Psoas muscle (tissue), 7 donors: ENCODE measurements at regions not wholly inside any gene's neighbourhood (a gene's known extent, or its start where the extent isn't known, plus 50 kb on each side); places are given as distances from the start of the nearest gene placed in this dataset.
A peak's percentile ranks its signal among the peaks of the same experiment; 100 is the strongest.

ENCODE experiments used
- ATAC-seq, 4 donors: fragments of 200-7000 bp; cut with Tn5 transposase; one replicate each; pipeline ENCODE4 v1.9.1; 2020; ENCODE audit warnings: moderate library complexity in 3 of 4, mild to moderate bottlenecking in 2 of 4
- DNase-seq, 2 donors: peaks; one replicate each; pipeline ENCODE4 v3.0.0-alpha.2; 2020
- H3K27ac ChIP-seq: fragments of 200-600 bp; one replicate; pipeline ENCODE4 v1.8.0; 2022
- H3K27me3 ChIP-seq, 3 donors: fragments of 200-600 bp in 1 of 3; one replicate each; pipeline versions ENCODE4 v1.6.1 to v1.8.0; 2013 to 2022; ENCODE audit warnings: low read length in 2 of 3, mild to moderate bottlenecking in 2 of 3, moderate library complexity in 1 of 3; ENCODE audit not compliant: insufficient read depth in 3 of 3
- H3K36me3 ChIP-seq, 2 donors: fragments of 200-600 bp in 1 of 2; one replicate each; pipeline versions ENCODE4 v1.6.1 to v1.8.0; 2013 to 2022; ENCODE audit warnings: low read depth in 1 of 2, mild to moderate bottlenecking in 1 of 2, moderate library complexity in 1 of 2; ENCODE audit not compliant: insufficient read depth in 1 of 2
- H3K4me1 ChIP-seq: fragments of 200-600 bp; one replicate; pipeline ENCODE4 v1.8.0; 2022
- H3K4me3 ChIP-seq: fragments of 200-600 bp; one replicate; pipeline ENCODE4 v1.8.0; 2022; ENCODE audit warnings: mild to moderate bottlenecking
- H3K9me3 ChIP-seq: fragments of 200-600 bp; one replicate; pipeline ENCODE4 v1.8.0; 2022
- CTCF ChIP-seq: fragments of 200-600 bp; IDR thresholded peaks from one replicate; pipeline ENCODE4 v1.8.0; 2022; ENCODE audit warnings: antibody characterized with exemption
- WGBS, 3 donors: extraction: QIAGEN DNeasy Blood & Tissue Kit; methylation state at CpG; one replicate each; pipeline versions ENCODE4 v1.1.6 to v1.1.7; 2013; 5-methylcytosine and 5-hydroxymethylcytosine counted together
- intact Hi-C, 2 donors: fragments of 100-400 bp; cut with DNase I; formaldehyde crosslinking; loops; one replicate each; pipeline versions ENCODE4 v1.11.0 to v1.14.2; 2022
- donor health status: healthy with polysubstance abuse.
- donor health status: DM: no; HTN: no; CAD: no; lungs with moderate emphysema.
- donor health status: Bipolar disorder and iron deficiency.
- donor health status: healthy.
- donor health status: DM: yes; HTN: yes; CAD: no.
- donor health status: DM: no; HTN: no; CAD: no.
- donor health status: DM: yes; HTN: yes; CAD: no.

GRCh38 chr13:31436478-31436877 lies 236.7 kb downstream of the B3GLCT start:
- Histone ChIP-seq H3K36me3 (no peaks in the 10 kb centered on the region), H3K27ac (no peak overlapping the region), H3K9me3 (no peaks in the 10 kb centered on the region), H3K4me3 (no peak overlapping the region), H3K27me3 (peaks cover 0 to 2% (median 1%) of the 10 kb centered on the region in 3 donors), H3K4me1 (no peaks in the 10 kb centered on the region)
- intact Hi-C loops = no loop called here
- WGBS, 3 donors = 47 to 63% (median 53%) methylated on average over 5 of the region's 5 CpGs
- TF ChIP-seq CTCF = no peak
- no peak for ATAC-seq
- DNase-seq = no peak

GRCh38 chr13:31437975-31438374 lies 238.2 kb downstream of the B3GLCT start:
- no peaks in the 10 kb centered on the region for H3K9me3 ChIP-seq
- H3K36me3 ChIP-seq = no peaks in the 10 kb centered on the region
- DNase-seq = no peak
- intact Hi-C loops = no loop called here
- H3K4me3 ChIP-seq = no peak overlapping the region
- TF ChIP-seq CTCF = no peak
- 82 to 90% (median 86%) methylated on average over 3 of the region's 3 CpGs for WGBS, 3 donors
- H3K27ac ChIP-seq = no peak overlapping the region
- peaks cover 0 to 1% (median 1%) of the 10 kb centered on the region in 3 donors for H3K27me3 ChIP-seq
- no peak for ATAC-seq
- H3K4me1 ChIP-seq = no peaks in the 10 kb centered on the region

GRCh38 chr13:31440132-31440531 lies 240.4 kb downstream of the B3GLCT start:
- Histone ChIP-seq H3K4me3 (no peak overlapping the region), H3K9me3 (no peaks in the 10 kb centered on the region), H3K4me1 (no peaks in the 10 kb centered on the region), H3K36me3 (no peaks in the 10 kb centered on the region), H3K27ac (no peak overlapping the region), H3K27me3 (peaks cover 0 to 1% (median 0%) of the 10 kb centered on the region in 3 donors)
- ATAC-seq = no peak
- DNase-seq = no peak
- intact Hi-C loops = no loop called here
- WGBS, 3 donors = 68 to 77% (median 77%) methylated on average over 2 of the region's 2 CpGs
- no peak for TF ChIP-seq CTCF

- DNase-seq (peak; percentile 63 to 88), ATAC-seq (peak; percentile 34 to 87 (median 70))
- H3K27ac ChIP-seq = no peak overlapping the region
- no peak overlapping the region for H3K4me3 ChIP-seq
- peaks cover 0 to 1% (median 0%) of the 10 kb centered on the region in 3 donors for H3K27me3 ChIP-seq
- no peaks in the 10 kb centered on the region for H3K4me1 ChIP-seq
- H3K9me3 ChIP-seq = no peaks in the 10 kb centered on the region
- WGBS, 3 donors = 28 to 38% (median 30%) methylated on average over 9 of the region's 9 CpGs
- TF ChIP-seq CTCF = no peak
- no peaks in the 10 kb centered on the region for H3K36me3 ChIP-seq
- intact Hi-C loops = no loop called here
Measured at GRCh38 chr13:31441800-31442510, 242.2 kb downstream of the B3GLCT start.

- H3K36me3 ChIP-seq = no peaks in the 10 kb centered on the region
- intact Hi-C loops = no loop called here
- DNase-seq = no peak
- no peaks in the 10 kb centered on the region for H3K9me3 ChIP-seq
- H3K4me1 ChIP-seq = no peaks in the 10 kb centered on the region
- ATAC-seq = no peak
- H3K27ac ChIP-seq = no peak overlapping the region
- H3K27me3 ChIP-seq = peaks cover 0 to 1% (median 0%) of the 10 kb centered on the region in 3 donors
- H3K4me3 ChIP-seq = no peak overlapping the region
- WGBS, 3 donors = 46 to 66% (median 56%) methylated on average over 4 of the region's 4 CpGs
- TF ChIP-seq CTCF = no peak
Measured at GRCh38 chr13:31442571-31442970, 242.8 kb downstream of the B3GLCT start.
